ENCODE measurements at regions not wholly inside any gene's neighbourhood (a gene's known extent, or its start where the extent isn't known, plus 50 kb on each side); places are given as distances from the start of the nearest gene placed in this dataset.

- no peak for DNase-seq
- Histone ChIP-seq H3K27ac (no peak overlapping the region), H3K27me3 (replicated peaks) (no peaks in the 10 kb centered on the region), H3K36me3 (replicated peaks) (no peaks in the 10 kb centered on the region), H3K4me3 (ENCODE audit: low read depth, low read length) (no peak overlapping the region)
- no peak for TF ChIP-seq CTCF (IDR thresholded peaks at IDR 0.05; ENCODE audit: low read depth, low read length, missing control alignments)
- in situ Hi-C loops (cut with HindIII; ENCODE audit: low pct_ligation_motif_present, low sequenced_read_pairs): no loop called here
Measured at GRCh38 chr20:10132387-10132786, 86.2 kb upstream of the SNAP25 start.

DNA sequence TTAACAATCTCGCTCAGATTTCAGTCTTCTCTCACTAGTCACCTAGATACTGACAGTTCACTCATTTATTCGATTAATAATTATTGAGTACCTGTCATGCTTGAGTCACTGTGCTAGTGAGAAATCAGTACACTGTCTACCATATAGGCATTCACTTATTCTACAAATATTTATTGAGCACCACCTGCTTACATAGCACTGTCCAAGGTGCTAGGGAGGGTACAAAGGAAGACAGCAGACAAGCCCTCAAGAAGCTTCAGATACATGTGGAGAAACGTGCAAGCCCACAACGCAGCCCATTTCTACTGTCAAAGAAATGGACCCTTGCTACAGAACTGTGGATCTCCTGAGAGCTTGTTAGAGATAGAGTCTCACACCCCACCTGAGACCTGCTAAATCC, 85.1 kb upstream of the SNAP25 start:
- Histone ChIP-seq H3K4me3 (ENCODE audit: low read depth, low read length) (no peak overlapping the region), H3K36me3 (replicated peaks) (no peaks in the 10 kb centered on the region), H3K27ac (no peak overlapping the region), H3K27me3 (replicated peaks) (no peaks in the 10 kb centered on the region)
- in situ Hi-C loops (cut with HindIII; ENCODE audit: low pct_ligation_motif_present, low sequenced_read_pairs): no loop called here
- no peak for DNase-seq
- no peak for TF ChIP-seq CTCF (IDR thresholded peaks at IDR 0.05; ENCODE audit: low read depth, low read length, missing control alignments)

DNA sequence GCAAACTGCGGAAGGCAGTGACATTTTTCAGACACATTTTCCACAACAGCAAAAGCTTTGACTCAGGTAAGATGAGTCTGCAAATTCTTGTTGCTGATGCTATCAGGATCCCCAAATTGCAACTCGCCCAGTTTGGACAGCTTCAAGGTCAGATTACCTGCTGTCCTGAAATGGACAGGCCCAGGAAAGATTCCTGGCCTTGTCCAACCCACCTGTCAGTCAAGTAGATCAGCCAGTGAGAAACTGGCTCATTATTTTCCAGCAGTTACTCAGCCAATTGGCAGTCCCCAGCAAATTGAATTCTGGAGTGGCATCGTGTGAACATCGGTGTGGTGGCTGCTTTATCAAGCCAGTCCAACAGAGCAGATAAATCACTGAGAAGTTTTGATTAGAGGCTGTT, 84.5 kb upstream of the SNAP25 start:
- H3K27me3 ChIP-seq (replicated peaks): no peaks in the 10 kb centered on the region
- in situ Hi-C loops (cut with HindIII; ENCODE audit: low pct_ligation_motif_present, low sequenced_read_pairs): no loop called here
- H3K4me3 ChIP-seq (ENCODE audit: low read depth, low read length): no peak overlapping the region
- H3K36me3 ChIP-seq (replicated peaks): no peaks in the 10 kb centered on the region
- no peak for TF ChIP-seq CTCF (IDR thresholded peaks at IDR 0.05; ENCODE audit: low read depth, low read length, missing control alignments)
- DNase-seq: no peak
- no peak overlapping the region for H3K27ac ChIP-seq

DNA sequence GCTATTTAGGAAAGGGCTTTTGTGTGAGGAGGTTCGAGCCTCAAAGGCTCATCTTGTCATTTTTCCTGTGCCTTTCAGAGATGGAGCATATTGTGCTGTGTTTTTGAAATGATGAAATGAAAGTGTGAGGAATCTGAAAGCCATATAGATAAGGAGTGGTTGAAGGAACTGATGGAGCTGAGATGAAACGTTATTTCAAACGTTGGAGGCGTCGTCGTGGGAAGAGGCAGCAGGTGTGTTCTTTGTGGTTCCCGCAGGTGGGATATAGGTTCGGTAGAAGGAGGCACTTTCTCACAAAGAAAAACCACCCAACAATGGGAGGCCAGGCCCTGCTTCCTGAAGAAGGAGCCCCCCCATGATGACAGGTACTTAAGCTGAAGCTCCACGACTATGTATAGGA, 83.2 kb upstream of the SNAP25 start:
- no peak overlapping the region for H3K27ac ChIP-seq
- no peak overlapping the region for H3K4me3 ChIP-seq (ENCODE audit: low read depth, low read length)
- no peak for TF ChIP-seq CTCF (IDR thresholded peaks at IDR 0.05; ENCODE audit: low read depth, low read length, missing control alignments)
- DNase-seq: no peak
- no peaks in the 10 kb centered on the region for H3K36me3 ChIP-seq (replicated peaks)
- in situ Hi-C loops (cut with HindIII; ENCODE audit: low pct_ligation_motif_present, low sequenced_read_pairs): no loop called here
- no peaks in the 10 kb centered on the region for H3K27me3 ChIP-seq (replicated peaks)

- H3K4me3 ChIP-seq (ENCODE audit: low read depth, low read length): no peak overlapping the region
- no peak for DNase-seq
- H3K27ac ChIP-seq: no peak overlapping the region
- no peak for TF ChIP-seq CTCF (IDR thresholded peaks at IDR 0.05; ENCODE audit: low read depth, low read length, missing control alignments)
- no peaks in the 10 kb centered on the region for H3K36me3 ChIP-seq (replicated peaks)
- no peaks in the 10 kb centered on the region for H3K27me3 ChIP-seq (replicated peaks)
- in situ Hi-C loops (cut with HindIII; ENCODE audit: low pct_ligation_motif_present, low sequenced_read_pairs): no loop called here
Measured at GRCh38 chr20:10137032-10137431, 81.6 kb upstream of the SNAP25 start.

DNA sequence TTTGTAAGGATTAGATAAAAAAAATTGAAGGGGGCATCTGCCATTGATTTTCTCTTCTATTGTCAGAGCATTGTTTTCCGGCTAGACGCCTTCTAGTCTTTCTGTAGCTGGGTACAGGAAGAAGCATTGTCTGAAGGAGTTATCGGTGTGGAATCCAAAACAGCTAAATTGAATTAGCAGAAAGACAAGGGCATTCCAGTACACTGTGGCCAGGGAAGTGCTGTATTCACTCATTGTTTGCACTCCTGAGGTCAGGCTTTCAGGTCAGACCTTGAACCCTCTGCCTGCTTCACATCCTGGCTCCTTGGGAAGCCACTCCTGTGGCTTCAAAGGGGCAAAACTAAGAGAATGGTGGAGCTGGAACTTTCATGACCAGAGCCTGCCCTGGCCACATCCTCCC, 81.1 kb upstream of the SNAP25 start:
- TF ChIP-seq CTCF (IDR thresholded peaks at IDR 0.05; ENCODE audit: low read depth, low read length, missing control alignments): no peak
- no peak overlapping the region for H3K4me3 ChIP-seq (ENCODE audit: low read depth, low read length)
- H3K27me3 ChIP-seq (replicated peaks): no peaks in the 10 kb centered on the region
- H3K36me3 ChIP-seq (replicated peaks): no peaks in the 10 kb centered on the region
- in situ Hi-C loops (cut with HindIII; ENCODE audit: low pct_ligation_motif_present, low sequenced_read_pairs): no loop called here
- no peak for DNase-seq
- H3K27ac ChIP-seq: no peak overlapping the region

Data from brain microvascular endothelial cell (primary cell).